HL-60 (cell line): ENCODE measurements at regions not wholly inside any gene's neighbourhood (a gene's known extent, or its start where the extent isn't known, plus 50 kb on each side); places are given as distances from the start of the nearest gene placed in this dataset.
"Not testable (repeated sequence)": the region's sequence is repeated elsewhere in the genome, so short reads cannot be mapped to it uniquely, and the experiment has no call there.

ENCODE experiments used
- DNase-seq, 2 experiments: peaks; one replicate each; pipeline ENCODE4 v3.0.0-alpha.2; 2010 to 2020; ENCODE audit warnings: low read depth in 1 of 2, low spot score in 1 of 2
- H3K27ac ChIP-seq: fragments of 250-450 bp; sonication (Bioruptor Pico); replicated peaks from 2 replicates; pipeline ENCODE4 v1.5.1; 2020; ENCODE audit warnings: mild to moderate bottlenecking, moderate library complexity
- H3K27me3 ChIP-seq: fragments of 250-450 bp; sonication (Bioruptor Pico); 2 replicates; pipeline ENCODE4 v1.5.1; 2021; ENCODE audit warnings: mild to moderate bottlenecking, moderate library complexity; ENCODE audit not compliant: insufficient read depth, poor library complexity, severe bottlenecking
- H3K4me3 ChIP-seq: replicated peaks from 2 replicates; pipeline ENCODE4 v1.5.1; 2011; ENCODE audit warnings: mild to moderate bottlenecking, control low read depth, low read length; ENCODE audit not compliant: insufficient read depth
- CTCF ChIP-seq: IDR thresholded peaks from one replicate; pipeline ENCODE4 v1.5.1; 2011; ENCODE audit warnings: low read length, control low read depth, inconsistent platforms; ENCODE audit not compliant: insufficient read depth
- GABPA ChIP-seq: IDR thresholded peaks from 2 replicates; pipeline ENCODE4 v1.6.1; 2012; ENCODE audit warnings: low read depth
- POLR2AphosphoS5 ChIP-seq: IDR thresholded peaks from 2 replicates; pipeline ENCODE4 v1.6.1; 2012; ENCODE audit warnings: low read depth
- SPI1 ChIP-seq: IDR thresholded peaks from 2 replicates; pipeline ENCODE4 v1.6.1; 2012; ENCODE audit warnings: low read depth, mild to moderate bottlenecking, borderline replicate concordance
- TF ChIP-seq, protein P1 (sequence below): IDR thresholded peaks from 2 replicates; pipeline ENCODE4 v1.6.1; 2012; ENCODE audit warnings: low read depth; ENCODE audit not compliant: insufficient replicate concordance

DNA sequence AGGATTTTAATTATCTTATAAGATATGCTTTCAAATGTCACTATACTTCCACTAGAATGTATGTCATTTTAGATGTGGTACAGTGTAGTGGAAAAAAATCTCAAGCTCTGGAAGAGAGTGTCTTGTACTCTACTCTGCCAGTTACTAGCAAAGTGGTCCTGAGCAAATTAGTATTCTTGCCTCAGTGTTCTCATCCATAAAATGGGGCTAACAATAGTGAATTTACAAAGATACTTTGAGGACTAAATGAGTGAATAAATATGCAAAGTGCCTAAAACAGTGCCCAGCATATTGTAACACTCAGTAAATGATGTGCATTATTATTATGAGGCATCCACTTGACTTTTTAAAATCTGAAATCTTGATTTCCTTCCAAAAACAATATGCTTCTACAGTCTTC lies 488.9 kb upstream of the PHF14 start:
- no peak for DNase-seq
- no peak for TF ChIP-seq POLR2AphosphoS5
- TF ChIP-seq CTCF = no peak
- TF ChIP-seq, protein P1, sequence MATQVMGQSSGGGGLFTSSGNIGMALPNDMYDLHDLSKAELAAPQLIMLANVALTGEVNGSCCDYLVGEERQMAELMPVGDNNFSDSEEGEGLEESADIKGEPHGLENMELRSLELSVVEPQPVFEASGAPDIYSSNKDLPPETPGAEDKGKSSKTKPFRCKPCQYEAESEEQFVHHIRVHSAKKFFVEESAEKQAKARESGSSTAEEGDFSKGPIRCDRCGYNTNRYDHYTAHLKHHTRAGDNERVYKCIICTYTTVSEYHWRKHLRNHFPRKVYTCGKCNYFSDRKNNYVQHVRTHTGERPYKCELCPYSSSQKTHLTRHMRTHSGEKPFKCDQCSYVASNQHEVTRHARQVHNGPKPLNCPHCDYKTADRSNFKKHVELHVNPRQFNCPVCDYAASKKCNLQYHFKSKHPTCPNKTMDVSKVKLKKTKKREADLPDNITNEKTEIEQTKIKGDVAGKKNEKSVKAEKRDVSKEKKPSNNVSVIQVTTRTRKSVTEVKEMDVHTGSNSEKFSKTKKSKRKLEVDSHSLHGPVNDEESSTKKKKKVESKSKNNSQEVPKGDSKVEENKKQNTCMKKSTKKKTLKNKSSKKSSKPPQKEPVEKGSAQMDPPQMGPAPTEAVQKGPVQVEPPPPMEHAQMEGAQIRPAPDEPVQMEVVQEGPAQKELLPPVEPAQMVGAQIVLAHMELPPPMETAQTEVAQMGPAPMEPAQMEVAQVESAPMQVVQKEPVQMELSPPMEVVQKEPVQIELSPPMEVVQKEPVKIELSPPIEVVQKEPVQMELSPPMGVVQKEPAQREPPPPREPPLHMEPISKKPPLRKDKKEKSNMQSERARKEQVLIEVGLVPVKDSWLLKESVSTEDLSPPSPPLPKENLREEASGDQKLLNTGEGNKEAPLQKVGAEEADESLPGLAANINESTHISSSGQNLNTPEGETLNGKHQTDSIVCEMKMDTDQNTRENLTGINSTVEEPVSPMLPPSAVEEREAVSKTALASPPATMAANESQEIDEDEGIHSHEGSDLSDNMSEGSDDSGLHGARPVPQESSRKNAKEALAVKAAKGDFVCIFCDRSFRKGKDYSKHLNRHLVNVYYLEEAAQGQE = no peak
- TF ChIP-seq SPI1 = no peak
- no peak for TF ChIP-seq GABPA

DNA sequence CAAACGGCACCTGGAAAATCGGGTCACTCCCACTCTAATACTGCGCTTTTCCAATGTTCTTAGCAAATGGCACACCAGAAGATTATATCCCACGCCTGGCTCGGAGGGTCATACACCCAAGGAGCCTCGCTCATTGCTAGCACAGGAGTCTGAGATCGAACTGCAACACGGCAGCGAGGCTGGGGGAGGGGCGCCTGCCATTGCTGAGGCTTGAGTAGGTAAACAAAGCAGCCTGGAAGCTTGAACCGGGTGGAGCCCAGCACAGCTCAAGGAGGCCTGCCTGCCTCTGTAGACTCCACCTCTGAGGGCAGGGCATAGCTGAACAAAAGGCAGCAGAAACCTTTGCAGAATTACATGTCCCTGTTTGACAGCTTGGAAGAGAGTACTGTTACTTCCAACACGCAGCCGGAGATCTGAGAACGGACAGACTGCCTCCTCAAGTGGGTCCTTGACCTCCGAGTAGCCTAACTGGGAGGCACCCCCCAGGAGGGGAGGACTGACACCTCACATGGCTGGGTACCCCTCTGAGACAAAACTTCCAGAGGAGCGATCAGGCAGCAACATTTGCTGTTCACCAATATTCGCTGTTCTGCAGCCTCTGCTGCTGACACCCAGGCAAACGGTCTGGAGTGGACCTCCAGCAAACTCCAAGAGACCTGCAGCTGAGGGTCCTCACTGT lies 472.3 kb upstream of the PHF14 start:
- not testable (repeated sequence) for H3K27me3 ChIP-seq, DNase-seq, H3K4me3 ChIP-seq, H3K27ac ChIP-seq

More for the DNA sequence above, 488.9 kb upstream of the PHF14 start:
- no peak overlapping the region for H3K4me3 ChIP-seq
- no peak overlapping the region for H3K27ac ChIP-seq
- H3K27me3 ChIP-seq = no peaks in the 10 kb centered on the region

DNA sequence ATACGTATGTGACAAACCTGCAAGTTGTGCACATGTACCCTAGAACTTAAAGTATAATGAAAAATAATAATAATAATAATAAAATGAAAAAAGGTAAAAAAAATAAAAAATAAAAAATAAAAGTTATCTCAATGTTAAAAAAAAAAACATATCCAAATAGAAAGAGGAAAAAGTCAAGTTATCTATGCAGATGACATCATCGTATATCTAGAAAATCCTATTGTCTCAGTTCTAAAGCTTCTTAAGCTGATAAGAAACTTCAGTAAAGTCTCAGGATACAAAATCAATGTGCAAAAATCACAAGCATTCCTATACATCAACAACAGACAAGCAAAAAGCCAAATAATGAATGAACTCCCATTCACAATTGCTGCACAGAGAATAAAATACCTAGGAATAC lies 466.6 kb upstream of the PHF14 start:
- Histone ChIP-seq H3K27ac (no peak overlapping the region), H3K4me3 (no peak overlapping the region), H3K27me3 (no peaks in the 10 kb centered on the region)
- DNase-seq = no peak
- TF ChIP-seq CTCF = no peak
- TF ChIP-seq, protein P1 = no peak
- TF ChIP-seq SPI1 = no peak
- no peak for TF ChIP-seq POLR2AphosphoS5
- no peak for TF ChIP-seq GABPA

DNA sequence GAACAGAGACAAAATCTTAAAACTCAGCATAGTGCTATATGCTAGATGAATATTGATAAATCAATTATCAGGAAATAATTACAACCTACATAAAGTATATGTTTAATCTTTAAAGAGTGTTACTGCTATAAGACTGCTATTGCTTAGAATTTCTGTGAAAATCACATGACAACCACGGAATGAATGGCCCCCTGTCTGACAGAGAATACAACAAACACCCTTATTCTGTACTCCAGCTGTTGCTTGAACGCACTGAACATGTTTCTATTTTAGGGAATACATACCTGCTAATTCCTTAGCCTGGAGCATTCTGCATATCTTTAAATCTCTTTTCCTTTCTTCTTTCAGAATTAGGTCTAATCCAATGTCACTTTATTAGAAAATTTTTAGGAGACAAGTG lies 452.4 kb upstream of the PHF14 start:
- no peak for DNase-seq
- Histone ChIP-seq H3K27me3 (no peaks in the 10 kb centered on the region), H3K4me3 (no peak overlapping the region), H3K27ac (no peak overlapping the region)
- no peak for TF ChIP-seq POLR2AphosphoS5
- no peak for TF ChIP-seq SPI1
- no peak for TF ChIP-seq GABPA
- TF ChIP-seq CTCF = no peak
- TF ChIP-seq, protein P1 = no peak

- not testable (repeated sequence) for H3K27ac ChIP-seq, H3K4me3 ChIP-seq, DNase-seq, H3K27me3 ChIP-seq
These were observed 440.2 kb upstream of the PHF14 start for GRCh38 chr7:10533429-10533828.
